Parathyroid adenoma (tissue), 2 donors: ENCODE measurements at regions not wholly inside any gene's neighbourhood (a gene's known extent, or its start where the extent isn't known, plus 50 kb on each side); places are given as distances from the start of the nearest gene placed in this dataset.

Experiments used
- H2AFZ ChIP-seq: fragments of 300-600 bp; sonication (generic); one replicate; pipeline ENCODE4 v1.7.0; 2017; ENCODE audit warnings: antibody characterized with exemption, mild to moderate bottlenecking
- H3K27ac ChIP-seq: fragments of 300-600 bp; sonication (generic); one replicate; pipeline ENCODE4 v1.7.0; 2017
- H3K27me3 ChIP-seq: fragments of 300-600 bp; sonication (generic); one replicate; pipeline ENCODE4 v1.7.0; 2017; ENCODE audit warnings: low read length; ENCODE audit not compliant: control insufficient read depth, insufficient read depth
- H3K36me3 ChIP-seq: fragments of 300-600 bp; sonication (generic); one replicate; pipeline ENCODE4 v1.7.0; 2017; ENCODE audit warnings: low read length; ENCODE audit not compliant: control insufficient read depth, insufficient read depth
- H3K4me1 ChIP-seq: fragments of 300-600 bp; sonication (generic); one replicate; pipeline ENCODE4 v1.7.0; 2017; ENCODE audit warnings: control low read depth
- H3K4me2 ChIP-seq: fragments of 300-600 bp; sonication (generic); one replicate; pipeline ENCODE4 v1.7.0; 2017; ENCODE audit warnings: low read length
- H3K4me3 ChIP-seq: fragments of 300-600 bp; sonication (generic); one replicate; pipeline ENCODE4 v1.7.0; 2017; ENCODE audit warnings: low read depth, low read length
- H3K79me2 ChIP-seq: fragments of 300-600 bp; sonication (generic); one replicate; pipeline ENCODE4 v1.7.0; 2017; ENCODE audit warnings: control low read depth
- H3K9ac ChIP-seq: fragments of 300-600 bp; sonication (generic); one replicate; pipeline ENCODE4 v1.7.0; 2017; ENCODE audit warnings: mild to moderate bottlenecking
- H3K9me3 ChIP-seq: fragments of 300-600 bp; sonication (generic); one replicate; pipeline ENCODE4 v1.7.0; 2017; ENCODE audit warnings: low read length; ENCODE audit not compliant: control insufficient read depth
- CTCF ChIP-seq: fragments of 300-600 bp; sonication (generic); IDR thresholded peaks from one replicate; pipeline ENCODE4 v1.7.0; 2017; ENCODE audit warnings: antibody characterized with exemption, mild to moderate bottlenecking
- donor health status: primary hyperparathyroidism.

- no peak overlapping the region for H2AFZ ChIP-seq
- H3K4me2 ChIP-seq, result no peak overlapping the region
- no peak overlapping the region for H3K4me3 ChIP-seq
- no peak overlapping the region for H3K27ac ChIP-seq
- no peak overlapping the region for H3K9ac ChIP-seq
- H3K9me3 ChIP-seq, result no peaks in the 10 kb centered on the region
- H3K36me3 ChIP-seq, result no peaks in the 10 kb centered on the region
- no peaks in the 10 kb centered on the region for H3K27me3 ChIP-seq
- no peak for TF ChIP-seq CTCF
- H3K4me1 ChIP-seq, result no peaks in the 10 kb centered on the region
- no peaks in the 10 kb centered on the region for H3K79me2 ChIP-seq
Measured at GRCh38 chr10:8137272-8137681, 82.8 kb downstream of the GATA3 start.

GRCh38 chr10:8137726-8138125 lies 83.2 kb downstream of the GATA3 start:
- TF ChIP-seq CTCF, result no peak
- H3K27ac ChIP-seq, result no peak overlapping the region
- no peak overlapping the region for H3K4me3 ChIP-seq
- H3K27me3 ChIP-seq, result no peaks in the 10 kb centered on the region
- no peaks in the 10 kb centered on the region for H3K4me1 ChIP-seq
- no peaks in the 10 kb centered on the region for H3K9me3 ChIP-seq
- no peak overlapping the region for H3K4me2 ChIP-seq
- H3K36me3 ChIP-seq, result no peaks in the 10 kb centered on the region
- H3K79me2 ChIP-seq, result no peaks in the 10 kb centered on the region
- H2AFZ ChIP-seq, result no peak overlapping the region
- no peak overlapping the region for H3K9ac ChIP-seq

GRCh38 chr10:8138471-8138870 lies 84.0 kb downstream of the GATA3 start:
- no peaks in the 10 kb centered on the region for H3K9me3 ChIP-seq
- no peak overlapping the region for H3K4me3 ChIP-seq
- no peak overlapping the region for H2AFZ ChIP-seq
- H3K9ac ChIP-seq, result no peak overlapping the region
- no peak overlapping the region for H3K4me2 ChIP-seq
- no peaks in the 10 kb centered on the region for H3K79me2 ChIP-seq
- TF ChIP-seq CTCF, result no peak
- H3K36me3 ChIP-seq, result no peaks in the 10 kb centered on the region
- H3K27ac ChIP-seq, result no peak overlapping the region
- no peaks in the 10 kb centered on the region for H3K4me1 ChIP-seq
- H3K27me3 ChIP-seq, result no peaks in the 10 kb centered on the region

- Histone ChIP-seq H3K27ac (no peak overlapping the region), H3K4me2 (peak overlapping the region; percentile 56), H3K36me3 (no peaks in the 10 kb centered on the region), H3K9me3 (no peaks in the 10 kb centered on the region), H3K9ac (no peak overlapping the region), H3K4me1 (no peaks in the 10 kb centered on the region), H2AFZ (peak overlapping the region; percentile 67), H3K4me3 (peak overlapping the region; percentile 39), H3K27me3 (no peaks in the 10 kb centered on the region), H3K79me2 (no peaks in the 10 kb centered on the region)
- no peak for TF ChIP-seq CTCF
Measured at GRCh38 chr10:8144496-8144895, 90.0 kb downstream of the GATA3 start.

- Histone ChIP-seq H3K27ac (no peak overlapping the region), H3K4me3 (no peak overlapping the region), H3K79me2 (no peaks in the 10 kb centered on the region), H3K4me2 (no peak overlapping the region), H3K9ac (no peak overlapping the region), H3K27me3 (no peaks in the 10 kb centered on the region), H3K36me3 (no peaks in the 10 kb centered on the region), H2AFZ (no peak overlapping the region), H3K9me3 (no peaks in the 10 kb centered on the region), H3K4me1 (no peaks in the 10 kb centered on the region)
- no peak for TF ChIP-seq CTCF
Measured at GRCh38 chr10:8146650-8147049, 92.2 kb downstream of the GATA3 start.
